PC-9 (cell line): ENCODE measurements at regions not wholly inside any gene's neighbourhood (a gene's known extent, or its start where the extent isn't known, plus 50 kb on each side); places are given as distances from the start of the nearest gene placed in this dataset.

ENCODE experiments used
- EZH2 ChIP-seq: fragments of 200-600 bp; sonication (generic); IDR thresholded peaks from 2 replicates; pipeline ENCODE4 v1.8.0; 2017; ENCODE audit warnings: antibody characterized with exemption, low read depth
- TF ChIP-seq, protein P1 (sequence below): fragments of 200-600 bp; sonication (generic); conservative IDR thresholded peaks from 2 replicates; pipeline ENCODE4 v1.6.1; 2017; ENCODE audit warnings: mixed run types, antibody characterized with exemption, mild to moderate bottlenecking, moderate library complexity

DNA sequence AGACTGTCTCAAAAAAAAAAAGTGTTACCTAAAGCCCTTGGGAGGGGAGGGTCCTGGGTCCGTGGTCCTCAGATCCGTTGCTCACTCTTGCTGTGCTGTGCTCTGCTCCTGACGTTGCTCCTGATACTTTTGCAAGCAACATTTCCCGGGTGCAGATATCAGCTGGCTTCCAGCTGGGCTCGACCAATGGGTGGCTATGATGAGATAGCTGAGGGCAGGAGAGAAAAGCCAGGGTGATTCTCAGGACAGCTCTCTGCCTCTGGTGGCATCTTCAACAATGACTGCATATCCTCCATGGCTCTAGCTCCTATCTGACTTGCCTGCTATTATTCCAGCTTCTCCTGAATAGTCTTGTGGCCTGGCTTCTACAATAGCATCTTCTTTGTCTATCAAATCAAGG, 134.5 kb downstream of the RPS12 start:
- TF ChIP-seq, protein P1, sequence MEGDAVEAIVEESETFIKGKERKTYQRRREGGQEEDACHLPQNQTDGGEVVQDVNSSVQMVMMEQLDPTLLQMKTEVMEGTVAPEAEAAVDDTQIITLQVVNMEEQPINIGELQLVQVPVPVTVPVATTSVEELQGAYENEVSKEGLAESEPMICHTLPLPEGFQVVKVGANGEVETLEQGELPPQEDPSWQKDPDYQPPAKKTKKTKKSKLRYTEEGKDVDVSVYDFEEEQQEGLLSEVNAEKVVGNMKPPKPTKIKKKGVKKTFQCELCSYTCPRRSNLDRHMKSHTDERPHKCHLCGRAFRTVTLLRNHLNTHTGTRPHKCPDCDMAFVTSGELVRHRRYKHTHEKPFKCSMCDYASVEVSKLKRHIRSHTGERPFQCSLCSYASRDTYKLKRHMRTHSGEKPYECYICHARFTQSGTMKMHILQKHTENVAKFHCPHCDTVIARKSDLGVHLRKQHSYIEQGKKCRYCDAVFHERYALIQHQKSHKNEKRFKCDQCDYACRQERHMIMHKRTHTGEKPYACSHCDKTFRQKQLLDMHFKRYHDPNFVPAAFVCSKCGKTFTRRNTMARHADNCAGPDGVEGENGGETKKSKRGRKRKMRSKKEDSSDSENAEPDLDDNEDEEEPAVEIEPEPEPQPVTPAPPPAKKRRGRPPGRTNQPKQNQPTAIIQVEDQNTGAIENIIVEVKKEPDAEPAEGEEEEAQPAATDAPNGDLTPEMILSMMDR = no peak
- no peak for TF ChIP-seq EZH2
